H1 (cell line): ENCODE measurements at regions not wholly inside any gene's neighbourhood (a gene's known extent, or its start where the extent isn't known, plus 50 kb on each side); places are given as distances from the start of the nearest gene placed in this dataset.

Experiments used
- CHD2 ChIP-seq: IDR thresholded peaks from 2 replicates; pipeline ENCODE4 v1.6.1; 2012; ENCODE audit warnings: low read length, improper control_type of control experiment
- TF ChIP-seq, protein P1 (sequence below), 3 experiments: IDR thresholded peaks; 1 replicate in 2 of 3; 2 replicates in 1 of 3; pipeline versions ENCODE4 v1.5.1 to v1.6.1; 2011; ENCODE audit warnings: low read length in 3 of 3, mild to moderate bottlenecking in 3 of 3, inconsistent platforms in 2 of 3, low read depth in 1 of 3, moderate library complexity in 1 of 3; ENCODE audit not compliant: insufficient read depth in 1 of 3; ENCODE audit errors: control extremely low read depth in 1 of 3

DNA sequence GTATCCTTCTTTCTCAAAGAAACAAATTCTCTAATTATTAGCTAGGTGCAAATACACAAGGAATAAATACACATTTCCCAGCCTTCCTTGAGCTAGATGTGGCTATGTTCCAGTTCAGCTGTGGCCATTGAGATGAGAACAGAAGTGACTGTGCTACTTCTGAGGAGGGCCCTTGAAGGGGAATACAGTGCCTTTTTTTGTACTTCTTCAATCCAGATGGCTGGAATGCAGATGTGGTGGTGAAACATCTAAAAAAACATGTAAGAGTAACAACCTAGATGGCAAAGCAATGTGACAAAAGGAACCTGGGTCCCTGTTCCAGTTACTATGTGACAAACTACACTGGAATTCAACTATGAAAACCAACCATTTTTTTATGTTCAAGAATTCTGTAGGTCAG is 115.4 kb upstream of the DST start (continued):
- TF ChIP-seq, protein P1, sequence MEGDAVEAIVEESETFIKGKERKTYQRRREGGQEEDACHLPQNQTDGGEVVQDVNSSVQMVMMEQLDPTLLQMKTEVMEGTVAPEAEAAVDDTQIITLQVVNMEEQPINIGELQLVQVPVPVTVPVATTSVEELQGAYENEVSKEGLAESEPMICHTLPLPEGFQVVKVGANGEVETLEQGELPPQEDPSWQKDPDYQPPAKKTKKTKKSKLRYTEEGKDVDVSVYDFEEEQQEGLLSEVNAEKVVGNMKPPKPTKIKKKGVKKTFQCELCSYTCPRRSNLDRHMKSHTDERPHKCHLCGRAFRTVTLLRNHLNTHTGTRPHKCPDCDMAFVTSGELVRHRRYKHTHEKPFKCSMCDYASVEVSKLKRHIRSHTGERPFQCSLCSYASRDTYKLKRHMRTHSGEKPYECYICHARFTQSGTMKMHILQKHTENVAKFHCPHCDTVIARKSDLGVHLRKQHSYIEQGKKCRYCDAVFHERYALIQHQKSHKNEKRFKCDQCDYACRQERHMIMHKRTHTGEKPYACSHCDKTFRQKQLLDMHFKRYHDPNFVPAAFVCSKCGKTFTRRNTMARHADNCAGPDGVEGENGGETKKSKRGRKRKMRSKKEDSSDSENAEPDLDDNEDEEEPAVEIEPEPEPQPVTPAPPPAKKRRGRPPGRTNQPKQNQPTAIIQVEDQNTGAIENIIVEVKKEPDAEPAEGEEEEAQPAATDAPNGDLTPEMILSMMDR (IDR thresholded peaks at IDR 0.05; ENCODE audit: control extremely low read depth in 1 of 3, insufficient read depth in 1 of 3, low read depth in 1 of 3, low read length in 3 of 3), result no peak
- no peak for TF ChIP-seq CHD2
